ENCODE measurements at regions not wholly inside any gene's neighbourhood (a gene's known extent, or its start where the extent isn't known, plus 50 kb on each side); places are given as distances from the start of the nearest gene placed in this dataset.

- TF ChIP-seq DZIP1 (CRISPR knock-in tag; IDR thresholded peaks at IDR 0.05): no peak
- no peak for TF ChIP-seq ZNF44 (CRISPR knock-in tag; IDR thresholded peaks at IDR 0.05)
- no peak for TF ChIP-seq PAX8 (CRISPR knock-in tag; IDR thresholded peaks at IDR 0.05; ENCODE audit: borderline replicate concordance)
- no peak for TF ChIP-seq RFX1 (IDR thresholded peaks at IDR 0.05)
- TF ChIP-seq, protein P1, sequence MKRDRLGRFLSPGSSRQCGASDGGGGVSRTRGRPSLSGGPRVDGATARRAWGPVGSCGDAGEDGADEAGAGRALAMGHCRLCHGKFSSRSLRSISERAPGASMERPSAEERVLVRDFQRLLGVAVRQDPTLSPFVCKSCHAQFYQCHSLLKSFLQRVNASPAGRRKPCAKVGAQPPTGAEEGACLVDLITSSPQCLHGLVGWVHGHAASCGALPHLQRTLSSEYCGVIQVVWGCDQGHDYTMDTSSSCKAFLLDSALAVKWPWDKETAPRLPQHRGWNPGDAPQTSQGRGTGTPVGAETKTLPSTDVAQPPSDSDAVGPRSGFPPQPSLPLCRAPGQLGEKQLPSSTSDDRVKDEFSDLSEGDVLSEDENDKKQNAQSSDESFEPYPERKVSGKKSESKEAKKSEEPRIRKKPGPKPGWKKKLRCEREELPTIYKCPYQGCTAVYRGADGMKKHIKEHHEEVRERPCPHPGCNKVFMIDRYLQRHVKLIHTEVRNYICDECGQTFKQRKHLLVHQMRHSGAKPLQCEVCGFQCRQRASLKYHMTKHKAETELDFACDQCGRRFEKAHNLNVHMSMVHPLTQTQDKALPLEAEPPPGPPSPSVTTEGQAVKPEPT (CRISPR knock-in tag; IDR thresholded peaks at IDR 0.05; ENCODE audit: low read depth): no peak
- TF ChIP-seq SALL1 (CRISPR knock-in tag; IDR thresholded peaks at IDR 0.05): no peak
- TF ChIP-seq, protein P2, sequence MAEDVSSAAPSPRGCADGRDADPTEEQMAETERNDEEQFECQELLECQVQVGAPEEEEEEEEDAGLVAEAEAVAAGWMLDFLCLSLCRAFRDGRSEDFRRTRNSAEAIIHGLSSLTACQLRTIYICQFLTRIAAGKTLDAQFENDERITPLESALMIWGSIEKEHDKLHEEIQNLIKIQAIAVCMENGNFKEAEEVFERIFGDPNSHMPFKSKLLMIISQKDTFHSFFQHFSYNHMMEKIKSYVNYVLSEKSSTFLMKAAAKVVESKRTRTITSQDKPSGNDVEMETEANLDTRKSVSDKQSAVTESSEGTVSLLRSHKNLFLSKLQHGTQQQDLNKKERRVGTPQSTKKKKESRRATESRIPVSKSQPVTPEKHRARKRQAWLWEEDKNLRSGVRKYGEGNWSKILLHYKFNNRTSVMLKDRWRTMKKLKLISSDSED (CRISPR knock-in tag; IDR thresholded peaks at IDR 0.05): no peak
- no peak for TF ChIP-seq ZNF747 (CRISPR knock-in tag; IDR thresholded peaks at IDR 0.05; ENCODE audit: borderline replicate concordance)
- no peak for TF ChIP-seq KMT2B (CRISPR knock-in tag; IDR thresholded peaks at IDR 0.05)
- no peak for TF ChIP-seq KLF15 (CRISPR knock-in tag; IDR thresholded peaks at IDR 0.05; ENCODE audit: borderline replicate concordance)
- TF ChIP-seq HHEX (CRISPR knock-in tag; IDR thresholded peaks at IDR 0.05): no peak
These were observed 254.6 kb upstream of the PRDM1 start (continued) for GRCh38 chr6:105831311-105832097.
